DMS53 (cell line): ENCODE measurements at regions not wholly inside any gene's neighbourhood (a gene's known extent, or its start where the extent isn't known, plus 50 kb on each side); places are given as distances from the start of the nearest gene placed in this dataset.
"Not testable (repeated sequence)": the region's sequence is repeated elsewhere in the genome, so short reads cannot be mapped to it uniquely, and the experiment has no call there.

ENCODE experiments used
- DNase-seq: peaks from one replicate; lab custom pipeline; 2025; lab: John Stamatoyannopoulos, UW

- DNase-seq, result no peak
Observed at GRCh38 chr2:190150413-190150812, 87.9 kb upstream of the MSTN start.

GRCh38 chr2:190149908-190150307 is 87.4 kb upstream of the MSTN start:
- DNase-seq, result no peak

GRCh38 chr2:190149200-190149599 is 86.7 kb upstream of the MSTN start:
- DNase-seq, result no peak

- not testable (repeated sequence) for DNase-seq
Observed at GRCh38 chr2:190146109-190146508, 83.6 kb upstream of the MSTN start.

GRCh38 chr2:190140474-190140873 is 77.9 kb upstream of the MSTN start:
- DNase-seq, result not testable (repeated sequence)

GRCh38 chr2:190139371-190139770 is 76.8 kb upstream of the MSTN start:
- DNase-seq, result no peak

GRCh38 chr2:190138032-190138431 is 75.5 kb upstream of the MSTN start:
- no peak for DNase-seq

GRCh38 chr2:190137561-190137960 is 75.0 kb upstream of the MSTN start:
- DNase-seq, result no peak

GRCh38 chr2:190136825-190137224 is 74.3 kb upstream of the MSTN start:
- DNase-seq, result no peak

- DNase-seq, result peak; percentile 56
Observed at GRCh38 chr2:190136259-190136658, 73.7 kb upstream of the MSTN start.

- DNase-seq, result no peak
Observed at GRCh38 chr2:190129421-190130199, 67.1 kb upstream of the MSTN start.

- no peak for DNase-seq
Observed at GRCh38 chr2:190127651-190128050, 65.1 kb upstream of the MSTN start.

GRCh38 chr2:190126798-190127197 is 64.3 kb upstream of the MSTN start:
- no peak for DNase-seq

- no peak for DNase-seq
Observed at GRCh38 chr2:190123956-190124355, 61.4 kb upstream of the MSTN start.

- peak; percentile 33 for DNase-seq
Observed at GRCh38 chr2:190121971-190122370, 59.4 kb upstream of the MSTN start.

- DNase-seq, result no peak
Observed at GRCh38 chr2:190121305-190121704, 58.8 kb upstream of the MSTN start.

- DNase-seq, result no peak
Observed at GRCh38 chr2:190119923-190120590, 57.5 kb upstream of the MSTN start.

- no peak for DNase-seq
Observed at GRCh38 chr2:190119257-190119656, 56.7 kb upstream of the MSTN start.

GRCh38 chr2:190117305-190117704 is 54.8 kb upstream of the MSTN start:
- DNase-seq, result no peak

- DNase-seq, result no peak
Observed at GRCh38 chr2:190113000-190113399, 50.5 kb upstream of the MSTN start.
